Naive thymus-derived CD8-positive, alpha-beta T cell (primary cell): ENCODE measurements at regions not wholly inside any gene's neighbourhood (a gene's known extent, or its start where the extent isn't known, plus 50 kb on each side); places are given as distances from the start of the nearest gene placed in this dataset.
"Not testable (repeated sequence)": the region's sequence is repeated elsewhere in the genome, so short reads cannot be mapped to it uniquely, and the experiment has no call there.

Source experiments
- ATAC-seq, 2 donors: fragments of 150-1000 bp; cut with Tn5 transposase in 1 of 2; sonication (Bioruptor Pico), chemical (Tn5 transposase) in 1 of 2; 1 replicate in 1 of 2; 2 replicates in 1 of 2; pipeline ENCODE4 v1.10.0; 2021; ENCODE audit warnings: mild to moderate bottlenecking in 2 of 2, moderate library complexity in 2 of 2
- POLR2A ChIA-PET: fragments of 350-600 bp; sonication (Branson Sonifier 250); formaldehyde crosslinking; loops from one replicate; lab custom pipeline; 2021; ENCODE audit warnings: antibody characterized with exemption; lab: Charles Lee
- DNase-seq, 10 donors: peaks; one replicate each; pipeline versions ENCODE4 v3.0.0 to v3.0.0-alpha.2; 2020 to 2022
- H3K27ac Mint-ChIP-seq, 10 donors: one replicate each; pipeline ENCODE4 v1.8.0; 2020 to 2022; ENCODE audit warnings: mild to moderate bottlenecking in 10 of 10, mixed read lengths in 10 of 10, moderate library complexity in 4 of 10, inconsistent platforms in 1 of 10
- H3K27me3 Mint-ChIP-seq, 5 donors: one replicate each; pipeline ENCODE4 v1.8.0; 2021 to 2022; ENCODE audit warnings: mixed read lengths in 5 of 5
- H3K36me3 Mint-ChIP-seq, 3 donors: one replicate each; pipeline ENCODE4 v1.8.0; 2020 to 2022; ENCODE audit warnings: mixed read lengths in 3 of 3, mild to moderate bottlenecking in 2 of 3, inconsistent platforms in 1 of 3
- H3K4me1 Mint-ChIP-seq, 4 donors: one replicate each; pipeline ENCODE4 v1.8.0; 2021 to 2022; ENCODE audit warnings: mixed read lengths in 4 of 4
- H3K4me3 Mint-ChIP-seq, 10 donors: one replicate each; pipeline ENCODE4 v1.8.0; 2020 to 2022; ENCODE audit warnings: mild to moderate bottlenecking in 10 of 10, mixed read lengths in 10 of 10, moderate library complexity in 6 of 10, inconsistent platforms in 1 of 10
- H3K9me3 Mint-ChIP-seq, 9 donors: one replicate each; pipeline ENCODE4 v1.8.0; 2020 to 2022; ENCODE audit warnings: mixed read lengths in 9 of 9, mild to moderate bottlenecking in 3 of 9, inconsistent platforms in 1 of 9, moderate library complexity in 1 of 9

DNA sequence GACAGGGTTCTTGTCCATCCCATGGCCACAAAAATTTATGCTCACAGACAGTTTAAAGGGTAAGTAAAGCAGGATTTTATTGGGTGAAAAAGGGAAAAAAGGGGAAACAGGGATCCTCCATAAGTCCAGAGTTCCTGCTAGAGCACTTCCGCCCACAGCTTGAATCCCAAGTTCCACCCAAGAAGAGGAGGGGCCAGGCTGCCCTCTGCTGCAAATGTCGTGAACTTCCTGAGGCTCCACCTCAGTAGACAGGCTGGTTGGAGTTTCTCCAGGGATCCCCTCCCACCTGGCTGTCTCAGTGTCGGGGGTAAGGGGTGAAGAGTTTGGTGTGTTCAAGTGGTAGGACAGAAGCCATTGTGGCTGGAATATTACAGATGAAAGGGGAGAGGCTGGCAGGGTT is 275.0 kb upstream of the SGCD start:
- Mint-ChIP-seq H3K4me1 (no peaks in the 10 kb centered on the region), H3K4me3 (no peak overlapping the region), H3K27me3 (peaks cover 0 to 19% (median 4%) of the 10 kb centered on the region in 5 donors), H3K27ac (no peak overlapping the region), H3K9me3 (peaks cover 0 to 3% (median 0%) of the 10 kb centered on the region in 9 donors), H3K36me3 (peaks cover 0 to 4% (median 0%) of the 10 kb centered on the region in 3 donors)
- POLR2A ChIA-PET: no interaction called here
- DNase-seq: no peak
- no peak for ATAC-seq

DNA sequence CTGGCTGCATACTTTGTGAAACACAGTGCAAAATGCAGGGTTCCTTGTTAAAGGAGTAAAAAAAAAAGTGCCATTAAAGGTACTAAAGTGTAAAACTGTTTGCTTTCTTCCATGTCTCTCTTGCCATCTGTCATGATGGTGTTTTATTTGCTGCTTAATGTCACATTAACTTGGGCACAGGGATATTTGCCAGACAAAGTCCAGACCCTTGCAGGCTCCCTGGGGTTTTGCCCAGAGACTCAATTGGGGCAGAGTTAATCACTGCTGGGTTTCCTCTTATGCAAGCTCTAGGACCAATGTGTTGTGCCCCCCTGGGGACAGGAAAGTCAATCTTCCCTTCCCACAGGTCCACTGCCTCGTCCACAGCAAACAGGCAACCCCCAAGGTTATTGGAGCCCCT is 274.3 kb upstream of the SGCD start:
- Mint-ChIP-seq H3K36me3 (peaks cover 0 to 4% (median 0%) of the 10 kb centered on the region in 3 donors), H3K27me3 (peaks cover 0 to 19% (median 4%) of the 10 kb centered on the region in 5 donors), H3K27ac (no peak overlapping the region), H3K4me3 (no peak overlapping the region), H3K9me3 (peaks cover 0 to 3% (median 0%) of the 10 kb centered on the region in 9 donors), H3K4me1 (no peaks in the 10 kb centered on the region)
- POLR2A ChIA-PET: no interaction called here
- ATAC-seq (no peak), DNase-seq (no peak)

DNA sequence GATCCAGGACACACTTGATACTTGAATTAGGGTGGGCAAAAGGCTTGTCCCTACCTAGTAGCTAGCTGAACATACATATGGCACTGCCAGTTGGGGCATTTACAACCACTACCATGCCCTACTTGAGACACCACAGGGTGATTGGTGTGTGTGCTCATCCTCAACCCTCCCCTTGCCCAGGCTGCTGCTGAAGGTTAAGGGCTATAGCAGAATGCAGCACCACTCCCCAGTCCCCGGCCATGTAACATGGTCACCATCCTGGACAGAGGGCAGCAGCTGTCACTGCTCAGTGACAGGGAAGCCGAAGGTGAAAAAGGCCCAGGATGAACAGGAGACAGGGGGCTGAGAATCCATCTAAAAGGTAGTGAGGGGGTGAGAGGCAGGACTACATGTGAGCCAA is 273.9 kb upstream of the SGCD start:
- H3K4me3 Mint-ChIP-seq: no peak overlapping the region
- no peaks in the 10 kb centered on the region for H3K4me1 Mint-ChIP-seq
- POLR2A ChIA-PET: no interaction called here
- DNase-seq (no peak), ATAC-seq (no peak)
- H3K27me3 Mint-ChIP-seq: peaks cover 0 to 19% (median 4%) of the 10 kb centered on the region in 5 donors
- H3K27ac Mint-ChIP-seq: no peak overlapping the region
- peaks cover 0 to 3% (median 0%) of the 10 kb centered on the region in 9 donors for H3K9me3 Mint-ChIP-seq
- H3K36me3 Mint-ChIP-seq: peaks cover 0 to 4% (median 0%) of the 10 kb centered on the region in 3 donors

DNA sequence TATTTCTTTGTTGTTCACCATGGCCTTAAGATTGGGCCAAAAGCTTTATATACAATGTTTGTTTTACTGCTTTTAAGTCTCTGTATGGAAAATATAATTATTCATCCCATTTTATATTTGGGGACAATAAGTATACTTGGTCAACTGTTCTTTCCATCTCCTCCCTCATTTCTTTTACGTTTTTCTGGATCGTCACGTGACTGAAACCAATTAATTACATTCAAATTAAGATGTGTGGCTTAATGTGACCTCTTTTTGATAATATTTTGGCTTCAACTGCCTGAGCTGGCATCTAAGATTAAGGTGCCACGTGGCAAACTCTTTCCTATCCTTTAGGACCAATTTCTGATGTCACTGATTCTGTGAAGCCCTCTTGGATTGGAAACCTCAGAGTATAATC is 250.1 kb upstream of the SGCD start:
- no peak for ATAC-seq
- H3K27me3 Mint-ChIP-seq: peaks cover 1 to 16% (median 6%) of the 10 kb centered on the region in 5 donors

DNA sequence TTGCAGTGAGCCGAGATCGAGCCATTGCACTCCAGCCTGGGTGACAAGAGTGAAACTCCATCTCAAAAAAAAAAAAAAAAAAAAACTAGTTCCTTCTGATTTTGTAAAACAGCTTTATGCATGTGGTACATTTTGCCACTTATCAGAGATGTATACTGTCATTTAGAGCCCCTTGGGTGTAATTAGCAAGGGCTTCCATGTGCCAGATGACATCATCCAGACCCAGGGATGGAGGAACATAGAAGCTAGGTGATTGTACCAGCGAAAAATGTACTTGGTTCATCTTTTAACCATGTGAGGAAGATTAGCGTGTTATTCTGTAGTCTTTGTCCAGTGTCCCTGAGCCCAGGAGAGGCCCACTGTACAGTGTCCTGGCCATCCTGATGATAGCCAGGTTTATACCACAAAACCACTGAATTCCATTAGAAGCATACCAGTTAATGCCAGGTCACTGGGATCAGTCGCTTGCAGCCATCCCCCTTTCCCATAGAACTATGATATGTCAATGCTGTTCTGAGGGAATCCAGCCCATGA is 239.3 kb upstream of the SGCD start:
- DNase-seq (no peak), ATAC-seq (no peak)
- peaks cover 4 to 32% (median 19%) of the 10 kb centered on the region in 9 donors for H3K9me3 Mint-ChIP-seq
- H3K27me3 Mint-ChIP-seq: peaks cover 0 to 14% (median 6%) of the 10 kb centered on the region in 5 donors
- H3K27ac Mint-ChIP-seq: no peak overlapping the region
- H3K4me3 Mint-ChIP-seq: no peak overlapping the region
- H3K36me3 Mint-ChIP-seq: peaks cover 0 to 17% (median 4%) of the 10 kb centered on the region in 3 donors
- H3K4me1 Mint-ChIP-seq: peaks cover 0 to 2% (median 0%) of the 10 kb centered on the region in 4 donors
- POLR2A ChIA-PET: no interaction called here

More for the DNA sequence above, 250.1 kb upstream of the SGCD start:
- Mint-ChIP-seq H3K9me3 (peaks cover 10 to 42% (median 24%) of the 10 kb centered on the region in 9 donors), H3K27ac (peak overlapping the region in 1 of 10 donors; percentile 3), H3K36me3 (peaks cover 0 to 11% (median 0%) of the 10 kb centered on the region in 3 donors), H3K4me3 (no peak overlapping the region), H3K4me1 (peaks cover 0 to 2% (median 0%) of the 10 kb centered on the region in 4 donors)
- DNase-seq: no peak
- POLR2A ChIA-PET: no interaction called here

DNA sequence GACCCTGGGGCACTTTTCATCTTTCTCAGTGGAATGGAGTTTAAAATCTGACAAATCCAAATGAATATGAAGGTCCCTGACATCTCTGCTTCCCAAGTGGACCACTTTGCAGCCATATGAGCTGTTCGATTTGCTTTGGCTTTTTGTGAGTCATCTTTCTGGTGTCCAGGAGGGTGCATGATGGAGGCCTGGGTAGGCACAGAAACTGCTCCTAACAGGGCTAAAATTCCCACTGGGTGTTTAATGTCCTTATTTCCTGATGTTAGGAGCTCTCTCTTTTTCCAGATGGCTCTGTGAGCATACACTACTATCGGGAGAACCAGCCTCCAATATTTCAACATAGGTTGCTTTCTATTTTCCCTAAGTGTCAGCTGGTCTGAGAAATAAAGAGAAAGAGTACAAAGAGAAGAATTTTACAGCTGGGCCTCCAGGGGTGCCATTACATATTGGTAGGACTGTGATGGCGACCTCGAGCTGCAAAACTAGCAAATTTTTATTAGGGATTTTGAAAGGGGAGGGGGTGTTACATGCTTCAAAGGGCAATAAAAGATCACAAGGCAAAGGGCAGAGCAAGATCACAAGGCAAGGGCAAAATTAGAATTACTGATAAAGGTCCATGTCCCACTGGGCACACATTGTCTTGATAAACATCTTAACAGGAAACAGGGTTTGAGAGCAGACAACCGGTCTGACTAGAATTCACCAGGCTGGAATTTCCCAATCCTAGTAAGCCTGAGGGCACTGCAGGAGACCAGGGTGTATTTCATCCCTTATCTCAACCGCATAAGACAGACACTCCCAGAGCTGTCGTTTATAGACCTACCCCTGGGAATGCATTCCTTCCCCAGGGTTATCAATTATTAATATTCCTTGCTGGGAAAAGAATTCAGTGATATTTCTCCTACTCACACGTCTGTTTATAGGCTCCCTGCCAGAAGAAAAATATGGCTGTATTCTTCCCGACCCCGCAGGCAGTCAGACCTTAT is 236.7 kb upstream of the SGCD start:
- H3K4me1 Mint-ChIP-seq, DNase-seq, POLR2A ChIA-PET, H3K27ac Mint-ChIP-seq, ATAC-seq: not testable (repeated sequence)
- H3K4me3 Mint-ChIP-seq: peak overlapping the region in 1 of 10 donors; percentile 23
- H3K27me3 Mint-ChIP-seq: peaks cover 0 to 24% (median 8%) of the 10 kb centered on the region in 5 donors
- peaks cover 6 to 32% (median 17%) of the 10 kb centered on the region in 9 donors for H3K9me3 Mint-ChIP-seq
- H3K36me3 Mint-ChIP-seq: peaks cover 0 to 17% (median 4%) of the 10 kb centered on the region in 3 donors

DNA sequence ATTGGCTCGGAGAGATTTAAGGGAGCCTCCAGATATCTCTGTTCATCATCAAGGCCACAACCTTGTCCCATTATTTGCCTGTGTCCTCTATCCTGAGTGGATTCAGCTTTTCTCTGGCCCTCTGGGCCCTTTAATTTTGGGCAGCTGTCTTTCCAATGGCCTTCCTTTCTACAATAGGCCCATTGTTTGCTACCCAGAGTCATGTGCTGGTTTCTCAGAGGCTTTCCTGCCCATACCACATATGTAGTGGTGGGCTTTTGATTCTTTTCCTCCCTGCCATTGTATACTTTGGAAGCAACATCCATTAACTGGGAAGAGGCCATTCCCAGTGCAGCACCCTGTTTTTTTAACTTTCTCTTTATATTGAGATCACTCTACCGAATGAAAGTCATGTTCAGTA is 233.9 kb upstream of the SGCD start:
- ATAC-seq: no peak
- Mint-ChIP-seq H3K27ac (no peak overlapping the region), H3K27me3 (peaks cover 0 to 10% (median 5%) of the 10 kb centered on the region in 5 donors), H3K9me3 (peaks cover 6 to 27% (median 13%) of the 10 kb centered on the region in 9 donors), H3K4me3 (no peak overlapping the region), H3K36me3 (peaks cover 0 to 17% (median 4%) of the 10 kb centered on the region in 3 donors), H3K4me1 (no peaks in the 10 kb centered on the region)
- DNase-seq: no peak
- POLR2A ChIA-PET: no interaction called here

DNA sequence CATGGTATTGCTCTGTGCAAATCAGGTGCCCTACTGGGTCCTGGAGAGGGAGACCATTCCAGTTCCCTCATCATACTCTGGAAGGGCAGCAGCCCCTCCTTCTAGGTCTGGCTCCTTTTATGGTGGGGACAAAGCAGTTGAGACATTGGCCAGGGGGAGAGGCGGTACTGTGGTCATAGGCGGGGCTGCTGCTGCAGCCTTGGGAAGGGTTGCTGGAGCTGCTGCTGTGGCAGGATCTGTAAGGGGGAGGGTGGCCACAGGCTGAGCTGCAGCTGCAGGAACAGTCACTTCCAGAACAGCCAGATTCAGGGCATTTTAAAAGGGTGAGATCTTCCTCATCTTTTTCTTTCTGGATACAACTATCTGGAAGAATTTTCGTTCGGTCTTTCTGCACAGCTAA is 233.0 kb upstream of the SGCD start:
- no peak for ATAC-seq
- Mint-ChIP-seq H3K4me1 (no peaks in the 10 kb centered on the region), H3K36me3 (peaks cover 0 to 14% (median 4%) of the 10 kb centered on the region in 3 donors), H3K4me3 (no peak overlapping the region), H3K27me3 (peaks cover 0 to 10% (median 6%) of the 10 kb centered on the region in 5 donors), H3K27ac (no peak overlapping the region), H3K9me3 (peaks cover 6 to 21% (median 13%) of the 10 kb centered on the region in 9 donors)
- POLR2A ChIA-PET: no interaction called here
- no peak for DNase-seq

DNA sequence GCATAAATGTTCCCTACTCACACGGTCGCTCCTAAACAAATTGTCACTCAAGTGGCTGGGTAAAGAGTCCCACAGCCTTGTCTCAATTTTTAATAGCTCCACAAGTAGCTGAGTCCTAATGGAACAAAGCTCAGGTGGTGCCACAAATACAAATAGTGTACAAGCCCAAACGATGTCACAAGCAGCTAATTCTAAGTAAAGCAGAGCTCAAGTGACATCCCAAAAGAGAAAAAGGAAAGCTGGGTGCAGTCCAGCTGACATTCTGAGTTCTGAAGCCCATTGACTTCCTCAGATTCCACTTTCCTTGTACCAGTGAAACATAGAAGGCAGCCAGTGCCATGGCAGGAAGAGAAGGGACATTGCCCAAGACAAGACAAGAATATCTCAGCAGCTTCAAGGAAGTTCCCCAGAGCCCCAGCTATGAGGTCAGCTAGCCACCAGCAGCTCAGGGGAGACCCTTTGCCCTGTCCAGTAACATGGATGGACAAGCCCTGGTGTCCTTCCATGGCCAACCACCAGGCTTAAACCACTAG is 231.2 kb upstream of the SGCD start:
- DNase-seq (no peak), ATAC-seq (no peak)
- H3K27me3 Mint-ChIP-seq: peaks cover 0 to 12% (median 8%) of the 10 kb centered on the region in 5 donors
- H3K9me3 Mint-ChIP-seq: peaks cover 0 to 5% (median 2%) of the 10 kb centered on the region in 9 donors
- H3K4me3 Mint-ChIP-seq: no peak overlapping the region
- POLR2A ChIA-PET: no interaction called here
- H3K27ac Mint-ChIP-seq: no peak overlapping the region
- H3K4me1 Mint-ChIP-seq: no peaks in the 10 kb centered on the region
- no peaks in the 10 kb centered on the region for H3K36me3 Mint-ChIP-seq

DNA sequence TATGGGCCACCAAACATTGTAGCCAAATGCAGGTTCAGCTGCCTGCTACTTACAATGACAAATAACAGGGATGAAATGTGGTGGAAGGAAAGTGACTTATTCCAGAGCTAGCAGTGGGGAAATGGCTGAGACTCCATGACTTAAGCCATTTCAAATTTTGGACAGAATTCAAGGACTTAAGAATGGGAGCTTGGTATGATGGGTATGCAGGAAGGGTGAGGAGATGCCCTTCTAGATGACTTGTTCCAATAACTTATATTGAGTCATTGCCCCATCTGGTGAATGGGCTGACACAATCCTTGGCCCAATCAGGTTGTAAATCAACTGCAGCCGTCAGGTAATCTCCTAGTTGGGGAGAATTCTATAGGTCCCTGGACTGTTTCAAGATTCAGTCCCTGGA is 230.7 kb upstream of the SGCD start:
- no peaks in the 10 kb centered on the region for H3K4me1 Mint-ChIP-seq
- POLR2A ChIA-PET: no interaction called here
- no peak overlapping the region for H3K27ac Mint-ChIP-seq
- DNase-seq (no peak), ATAC-seq (no peak)
- H3K27me3 Mint-ChIP-seq: peaks cover 0 to 12% (median 8%) of the 10 kb centered on the region in 5 donors
- H3K4me3 Mint-ChIP-seq: no peak overlapping the region
- no peaks in the 10 kb centered on the region for H3K36me3 Mint-ChIP-seq
- H3K9me3 Mint-ChIP-seq: peaks cover 0 to 4% (median 0%) of the 10 kb centered on the region in 9 donors

DNA sequence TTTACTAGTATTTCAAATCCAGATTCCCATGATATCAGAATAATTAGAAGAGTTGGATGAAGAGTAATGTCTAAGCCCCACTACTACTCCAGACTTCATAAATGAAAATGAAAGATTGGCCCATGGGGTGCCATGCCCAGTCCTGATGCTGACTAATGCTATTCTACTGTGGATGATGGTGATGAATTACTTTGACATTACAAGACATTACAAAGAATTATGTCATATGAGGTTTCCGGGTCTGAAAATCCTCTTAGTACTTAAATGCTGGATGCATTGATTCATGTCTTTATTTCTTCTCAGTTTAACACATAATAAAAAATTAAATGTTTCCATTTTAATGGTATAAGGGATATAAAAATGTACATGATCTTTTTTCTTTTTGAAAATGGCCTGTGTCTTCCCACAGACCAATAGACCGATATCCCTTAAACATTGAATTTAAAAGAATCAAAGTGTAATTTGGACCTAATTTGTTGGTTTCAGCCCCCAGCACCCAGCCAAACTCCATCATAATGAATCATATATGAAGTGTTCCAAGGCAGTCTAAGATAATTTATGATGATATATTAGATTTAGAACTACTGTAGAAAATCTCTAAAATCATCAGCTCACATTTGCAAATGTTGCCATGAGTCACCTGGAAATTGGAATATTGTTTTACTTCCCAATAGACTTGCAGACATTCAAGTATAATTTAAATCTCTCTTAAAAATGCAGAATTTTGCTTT is 223.6 kb upstream of the SGCD start:
- Mint-ChIP-seq H3K9me3 (no peaks in the 10 kb centered on the region), H3K27me3 (peaks cover 0 to 11% (median 4%) of the 10 kb centered on the region in 5 donors), H3K27ac (no peak overlapping the region), H3K36me3 (no peaks in the 10 kb centered on the region), H3K4me1 (no peaks in the 10 kb centered on the region), H3K4me3 (no peak overlapping the region)
- DNase-seq: no peak
- POLR2A ChIA-PET: no interaction called here
- no peak for ATAC-seq

DNA sequence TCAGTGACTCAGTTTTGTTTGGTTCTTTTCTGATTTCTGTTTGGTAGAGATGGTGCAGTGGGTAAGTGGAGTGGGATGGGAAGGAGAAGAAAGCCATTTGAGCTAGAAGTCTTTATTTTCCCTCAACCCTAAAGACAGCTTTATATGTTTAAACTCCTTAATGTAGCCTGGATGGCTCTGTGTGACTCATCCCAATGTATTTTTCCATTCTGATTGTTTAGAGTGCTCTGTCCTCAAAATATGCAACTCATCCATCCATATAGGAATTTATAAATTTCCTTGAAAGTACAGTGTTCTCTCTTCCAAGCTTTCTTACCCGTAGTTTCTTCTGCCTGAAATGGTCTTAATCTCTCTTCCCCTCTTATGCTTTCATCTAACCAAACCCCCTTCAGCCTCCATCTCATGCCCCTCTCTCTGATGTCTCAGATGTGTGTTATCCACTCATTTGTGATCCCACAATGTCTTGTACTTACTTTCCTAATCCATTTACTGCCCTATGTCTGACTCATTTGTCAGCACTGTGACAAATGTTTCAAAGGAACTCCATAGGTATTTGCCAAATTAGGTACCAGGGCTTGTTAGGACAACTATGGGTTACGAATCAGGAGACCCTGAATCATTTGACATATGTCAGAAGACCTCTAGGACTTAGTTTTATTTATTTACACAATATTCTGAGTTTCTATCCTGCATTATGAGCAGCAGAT is 217.5 kb upstream of the SGCD start:
- peaks cover 0 to 2% (median 0%) of the 10 kb centered on the region in 4 donors for H3K4me1 Mint-ChIP-seq
- ATAC-seq (no peak), DNase-seq (no peak)
- H3K27me3 Mint-ChIP-seq: peaks cover 0 to 12% (median 10%) of the 10 kb centered on the region in 5 donors
- H3K27ac Mint-ChIP-seq: no peak overlapping the region
- no peak overlapping the region for H3K4me3 Mint-ChIP-seq
- POLR2A ChIA-PET: no interaction called here
- H3K36me3 Mint-ChIP-seq: no peaks in the 10 kb centered on the region
- no peaks in the 10 kb centered on the region for H3K9me3 Mint-ChIP-seq
